ENCODE measurements at regions not wholly inside any gene's neighbourhood (a gene's known extent, or its start where the extent isn't known, plus 50 kb on each side); places are given as distances from the start of the nearest gene placed in this dataset.

DNA sequence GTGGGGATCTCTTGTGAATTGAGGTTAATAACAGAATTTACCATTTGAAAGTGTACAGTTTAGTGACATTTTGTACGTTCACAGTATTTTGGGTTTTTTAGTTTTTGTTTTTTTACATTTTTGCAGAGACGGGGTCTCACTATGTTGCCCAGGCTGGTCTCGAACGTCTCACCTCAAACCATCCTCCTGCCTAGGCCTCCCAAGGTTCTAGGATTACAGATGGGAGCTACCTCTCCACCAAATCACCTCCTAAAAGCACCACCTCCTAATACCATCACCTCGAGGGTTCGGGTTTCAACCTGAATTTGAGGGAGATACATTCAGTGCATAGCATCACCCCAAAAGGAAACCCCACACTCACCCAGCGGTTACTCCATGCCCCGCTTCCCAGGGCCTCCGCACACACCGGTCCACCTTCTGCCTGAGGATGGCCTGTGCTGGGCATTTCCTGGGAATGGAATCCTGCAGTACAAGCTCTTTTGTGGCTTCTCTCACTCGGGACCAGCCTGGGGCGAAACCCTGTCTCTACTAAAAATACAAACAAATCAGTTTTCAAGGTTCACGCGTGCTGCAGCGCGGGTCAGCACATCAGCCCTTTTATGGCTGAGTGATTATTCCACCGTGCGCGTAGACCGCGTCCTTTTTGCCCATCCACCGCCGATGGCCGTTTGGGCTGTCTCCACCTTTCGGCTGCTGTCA, 182.7 kb upstream of the CIBAR2 start:
- TF ChIP-seq, protein P1, sequence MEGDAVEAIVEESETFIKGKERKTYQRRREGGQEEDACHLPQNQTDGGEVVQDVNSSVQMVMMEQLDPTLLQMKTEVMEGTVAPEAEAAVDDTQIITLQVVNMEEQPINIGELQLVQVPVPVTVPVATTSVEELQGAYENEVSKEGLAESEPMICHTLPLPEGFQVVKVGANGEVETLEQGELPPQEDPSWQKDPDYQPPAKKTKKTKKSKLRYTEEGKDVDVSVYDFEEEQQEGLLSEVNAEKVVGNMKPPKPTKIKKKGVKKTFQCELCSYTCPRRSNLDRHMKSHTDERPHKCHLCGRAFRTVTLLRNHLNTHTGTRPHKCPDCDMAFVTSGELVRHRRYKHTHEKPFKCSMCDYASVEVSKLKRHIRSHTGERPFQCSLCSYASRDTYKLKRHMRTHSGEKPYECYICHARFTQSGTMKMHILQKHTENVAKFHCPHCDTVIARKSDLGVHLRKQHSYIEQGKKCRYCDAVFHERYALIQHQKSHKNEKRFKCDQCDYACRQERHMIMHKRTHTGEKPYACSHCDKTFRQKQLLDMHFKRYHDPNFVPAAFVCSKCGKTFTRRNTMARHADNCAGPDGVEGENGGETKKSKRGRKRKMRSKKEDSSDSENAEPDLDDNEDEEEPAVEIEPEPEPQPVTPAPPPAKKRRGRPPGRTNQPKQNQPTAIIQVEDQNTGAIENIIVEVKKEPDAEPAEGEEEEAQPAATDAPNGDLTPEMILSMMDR (IDR thresholded peaks at IDR 0.05), result no peak
- TF ChIP-seq POLR2A (IDR thresholded peaks at IDR 0.05), result no peak

Measured in uterus (tissue), 2 donors.